ENCODE measurements at regions not wholly inside any gene's neighbourhood (a gene's known extent, or its start where the extent isn't known, plus 50 kb on each side); places are given as distances from the start of the nearest gene placed in this dataset.

DNA sequence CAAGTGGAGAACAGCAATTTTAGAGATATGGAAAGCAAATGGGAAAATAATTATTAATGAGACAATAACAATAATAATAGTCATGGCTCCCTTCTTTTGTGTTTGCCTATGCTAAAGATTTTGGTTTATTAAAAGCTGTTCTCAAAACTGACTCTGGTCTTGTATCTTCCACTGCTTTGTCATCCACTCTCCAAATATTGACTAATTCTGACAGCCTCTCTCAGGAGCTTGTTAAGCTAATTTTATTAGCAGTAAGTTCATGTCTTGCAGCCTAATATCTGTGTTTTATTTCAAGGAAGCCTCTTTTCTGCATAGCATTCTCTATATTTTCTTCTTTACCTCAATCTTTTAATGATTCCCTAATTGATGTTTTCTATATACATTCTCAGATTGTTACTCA lies 1419.8 kb downstream of the ARAP2 start:
- Histone ChIP-seq H3K36me3 (ENCODE audit: control insufficient read depth in 2 of 2, insufficient read depth in 2 of 2, low read length in 1 of 2) (no peaks in the 10 kb centered on the region), H3K27ac (ENCODE audit: low read depth in 2 of 2, low read length in 1 of 2) (no peak overlapping the region), H3K4me1 (ENCODE audit: control insufficient read depth in 2 of 2, insufficient read depth in 2 of 2, low read length in 1 of 2) (no peaks in the 10 kb centered on the region), H3K9me3 (ENCODE audit: control insufficient read depth in 2 of 2, insufficient read depth in 1 of 2, low read depth in 1 of 2, low read length in 1 of 2) (no peaks in the 10 kb centered on the region), H3K27me3 (ENCODE audit: control insufficient read depth in 1 of 2, insufficient read depth in 2 of 2, low read length in 2 of 2) (no peaks in the 10 kb centered on the region), H3K4me3 (ENCODE audit: low read depth in 1 of 2, low read length in 2 of 2) (no peak overlapping the region)

- no peaks in the 10 kb centered on the region for H3K9me3 ChIP-seq (ENCODE audit: control insufficient read depth in 2 of 2, insufficient read depth in 1 of 2, low read depth in 1 of 2, low read length in 1 of 2)
- no peak overlapping the region for H3K27ac ChIP-seq (ENCODE audit: low read depth in 2 of 2, low read length in 1 of 2)
- H3K4me3 ChIP-seq (ENCODE audit: low read depth in 1 of 2, low read length in 2 of 2): no peak overlapping the region
- no peaks in the 10 kb centered on the region for H3K27me3 ChIP-seq (ENCODE audit: control insufficient read depth in 1 of 2, insufficient read depth in 2 of 2, low read length in 2 of 2)
- WGBS, 2 donors: 90 to 92% methylated on average over 5 of the region's 5 CpGs
- no peaks in the 10 kb centered on the region for H3K36me3 ChIP-seq (ENCODE audit: control insufficient read depth in 2 of 2, insufficient read depth in 2 of 2, low read length in 1 of 2)
- H3K4me1 ChIP-seq (ENCODE audit: control insufficient read depth in 2 of 2, insufficient read depth in 2 of 2, low read length in 1 of 2): no peaks in the 10 kb centered on the region
Observed at GRCh38 chr4:34826660-34827059, 1417.7 kb downstream of the ARAP2 start.

GRCh38 chr4:34845926-34846325 lies 1398.4 kb downstream of the ARAP2 start:
- Histone ChIP-seq H3K9me3 (ENCODE audit: control insufficient read depth in 2 of 2, insufficient read depth in 1 of 2, low read depth in 1 of 2, low read length in 1 of 2) (no peaks in the 10 kb centered on the region), H3K27ac (ENCODE audit: low read depth in 2 of 2, low read length in 1 of 2) (no peak overlapping the region), H3K4me3 (ENCODE audit: low read depth in 1 of 2, low read length in 2 of 2) (no peak overlapping the region), H3K4me1 (ENCODE audit: control insufficient read depth in 2 of 2, insufficient read depth in 2 of 2, low read length in 1 of 2) (no peaks in the 10 kb centered on the region), H3K36me3 (ENCODE audit: control insufficient read depth in 2 of 2, insufficient read depth in 2 of 2, low read length in 1 of 2) (no peaks in the 10 kb centered on the region), H3K27me3 (ENCODE audit: control insufficient read depth in 1 of 2, insufficient read depth in 2 of 2, low read length in 2 of 2) (no peaks in the 10 kb centered on the region)

DNA sequence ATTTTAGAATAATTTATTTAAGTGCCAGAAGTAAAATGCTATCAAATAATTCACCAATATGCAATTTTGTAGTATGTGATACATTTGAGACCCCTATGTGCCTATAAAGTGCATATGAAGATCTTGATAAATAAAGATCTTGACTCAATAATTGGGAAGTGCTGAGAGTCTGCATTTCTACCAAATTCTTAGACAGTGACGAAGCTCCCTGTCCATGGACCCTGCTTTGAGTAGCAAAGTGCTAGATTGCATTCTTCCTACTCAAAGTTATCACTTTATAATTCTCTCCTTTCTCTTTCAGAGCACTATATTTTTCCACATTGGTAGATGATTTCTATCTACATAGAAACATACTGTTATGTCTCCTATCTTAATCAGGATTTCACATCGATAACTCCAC lies 1393.9 kb downstream of the ARAP2 start:
- H3K9me3 ChIP-seq (ENCODE audit: control insufficient read depth in 2 of 2, insufficient read depth in 1 of 2, low read depth in 1 of 2, low read length in 1 of 2): peaks cover 0 to 2% of the 10 kb centered on the region in 2 donors
- H3K27me3 ChIP-seq (ENCODE audit: control insufficient read depth in 1 of 2, insufficient read depth in 2 of 2, low read length in 2 of 2): no peaks in the 10 kb centered on the region
- no peaks in the 10 kb centered on the region for H3K36me3 ChIP-seq (ENCODE audit: control insufficient read depth in 2 of 2, insufficient read depth in 2 of 2, low read length in 1 of 2)
- no peak overlapping the region for H3K27ac ChIP-seq (ENCODE audit: low read depth in 2 of 2, low read length in 1 of 2)
- no peaks in the 10 kb centered on the region for H3K4me1 ChIP-seq (ENCODE audit: control insufficient read depth in 2 of 2, insufficient read depth in 2 of 2, low read length in 1 of 2)
- no peak overlapping the region for H3K4me3 ChIP-seq (ENCODE audit: low read depth in 1 of 2, low read length in 2 of 2)
- WGBS, 2 donors: 79 to 83% methylated on average over 2 of the region's 2 CpGs

- Histone ChIP-seq H3K9me3 (ENCODE audit: control insufficient read depth in 2 of 2, insufficient read depth in 1 of 2, low read depth in 1 of 2, low read length in 1 of 2) (peaks cover 0 to 2% of the 10 kb centered on the region in 2 donors), H3K4me3 (ENCODE audit: low read depth in 1 of 2, low read length in 2 of 2) (no peak overlapping the region), H3K36me3 (ENCODE audit: control insufficient read depth in 2 of 2, insufficient read depth in 2 of 2, low read length in 1 of 2) (no peaks in the 10 kb centered on the region), H3K27me3 (ENCODE audit: control insufficient read depth in 1 of 2, insufficient read depth in 2 of 2, low read length in 2 of 2) (no peaks in the 10 kb centered on the region), H3K4me1 (ENCODE audit: control insufficient read depth in 2 of 2, insufficient read depth in 2 of 2, low read length in 1 of 2) (no peaks in the 10 kb centered on the region), H3K27ac (ENCODE audit: low read depth in 2 of 2, low read length in 1 of 2) (no peak overlapping the region)
- 58 to 67% methylated on average over 4 of the region's 4 CpGs for WGBS, 2 donors
Observed at GRCh38 chr4:34850968-34851367, 1393.3 kb downstream of the ARAP2 start.

DNA sequence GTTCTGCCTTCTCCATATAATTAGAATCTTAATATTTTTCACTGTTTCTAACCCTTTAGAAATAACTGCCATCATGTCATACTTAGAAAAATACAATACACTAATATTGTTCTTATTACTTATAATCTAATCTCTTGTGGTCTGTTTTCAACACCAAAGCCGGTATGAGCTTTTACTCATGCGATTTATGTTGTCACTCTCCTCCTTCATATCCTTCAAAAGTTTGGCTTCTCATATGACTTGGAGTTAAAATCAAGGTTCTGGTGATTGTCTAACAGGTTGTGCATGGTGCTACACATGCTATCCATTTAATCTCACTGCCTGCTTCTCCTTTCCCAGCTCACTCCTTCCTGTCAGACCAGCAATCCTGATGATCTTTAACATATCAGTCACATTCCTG lies 1392.9 kb downstream of the ARAP2 start:
- H3K27ac ChIP-seq (ENCODE audit: low read depth in 2 of 2, low read length in 1 of 2): no peak overlapping the region
- H3K4me1 ChIP-seq (ENCODE audit: control insufficient read depth in 2 of 2, insufficient read depth in 2 of 2, low read length in 1 of 2): no peaks in the 10 kb centered on the region
- H3K27me3 ChIP-seq (ENCODE audit: control insufficient read depth in 1 of 2, insufficient read depth in 2 of 2, low read length in 2 of 2): no peaks in the 10 kb centered on the region
- WGBS, 2 donors: 82 to 86% methylated on average over 2 of the region's 2 CpGs
- peaks cover 0 to 2% of the 10 kb centered on the region in 2 donors for H3K9me3 ChIP-seq (ENCODE audit: control insufficient read depth in 2 of 2, insufficient read depth in 1 of 2, low read depth in 1 of 2, low read length in 1 of 2)
- H3K4me3 ChIP-seq (ENCODE audit: low read depth in 1 of 2, low read length in 2 of 2): no peak overlapping the region
- no peaks in the 10 kb centered on the region for H3K36me3 ChIP-seq (ENCODE audit: control insufficient read depth in 2 of 2, insufficient read depth in 2 of 2, low read length in 1 of 2)

- 76 to 81% methylated on average over 1 of the region's 1 CpG for WGBS, 2 donors
- no peaks in the 10 kb centered on the region for H3K4me1 ChIP-seq (ENCODE audit: control insufficient read depth in 2 of 2, insufficient read depth in 2 of 2, low read length in 1 of 2)
- peaks cover 0 to 2% of the 10 kb centered on the region in 2 donors for H3K9me3 ChIP-seq (ENCODE audit: control insufficient read depth in 2 of 2, insufficient read depth in 1 of 2, low read depth in 1 of 2, low read length in 1 of 2)
- no peaks in the 10 kb centered on the region for H3K36me3 ChIP-seq (ENCODE audit: control insufficient read depth in 2 of 2, insufficient read depth in 2 of 2, low read length in 1 of 2)
- H3K4me3 ChIP-seq (ENCODE audit: low read depth in 1 of 2, low read length in 2 of 2): no peak overlapping the region
- no peak overlapping the region for H3K27ac ChIP-seq (ENCODE audit: low read depth in 2 of 2, low read length in 1 of 2)
- no peaks in the 10 kb centered on the region for H3K27me3 ChIP-seq (ENCODE audit: control insufficient read depth in 1 of 2, insufficient read depth in 2 of 2, low read length in 2 of 2)
Observed at GRCh38 chr4:34854451-34854850, 1389.9 kb downstream of the ARAP2 start.

- Histone ChIP-seq H3K27ac (ENCODE audit: low read depth in 2 of 2, low read length in 1 of 2) (no peak overlapping the region), H3K4me3 (ENCODE audit: low read depth in 1 of 2, low read length in 2 of 2) (no peak overlapping the region), H3K36me3 (ENCODE audit: control insufficient read depth in 2 of 2, insufficient read depth in 2 of 2, low read length in 1 of 2) (no peaks in the 10 kb centered on the region), H3K27me3 (ENCODE audit: control insufficient read depth in 1 of 2, insufficient read depth in 2 of 2, low read length in 2 of 2) (no peaks in the 10 kb centered on the region), H3K4me1 (ENCODE audit: control insufficient read depth in 2 of 2, insufficient read depth in 2 of 2, low read length in 1 of 2) (no peaks in the 10 kb centered on the region), H3K9me3 (ENCODE audit: control insufficient read depth in 2 of 2, insufficient read depth in 1 of 2, low read depth in 1 of 2, low read length in 1 of 2) (no peaks in the 10 kb centered on the region)
- 35 to 39% methylated on average over 4 of the region's 4 CpGs for WGBS, 2 donors
Observed at GRCh38 chr4:34861666-34862065, 1382.6 kb downstream of the ARAP2 start.

DNA sequence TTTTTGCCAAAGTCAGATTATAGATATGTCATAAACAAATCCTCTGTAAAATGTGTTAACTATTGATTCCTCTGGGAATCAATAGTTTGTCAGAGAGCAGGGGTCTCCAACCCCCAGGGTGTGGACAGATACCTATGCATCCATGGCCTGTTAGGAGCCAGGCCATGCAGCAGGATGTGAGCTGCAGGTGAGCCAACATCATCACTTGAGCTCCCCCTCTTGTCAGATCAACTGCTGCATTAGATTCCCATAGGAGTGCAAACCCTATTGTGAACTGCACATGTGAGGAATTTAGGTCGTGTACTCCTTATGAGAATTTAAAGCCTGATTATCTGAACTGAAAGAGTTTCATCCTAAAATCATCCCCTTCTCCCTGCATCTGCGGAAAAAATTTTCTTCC lies 1365.4 kb downstream of the ARAP2 start:
- Histone ChIP-seq H3K27ac (ENCODE audit: low read depth in 2 of 2, low read length in 1 of 2) (no peak overlapping the region), H3K4me1 (ENCODE audit: control insufficient read depth in 2 of 2, insufficient read depth in 2 of 2, low read length in 1 of 2) (no peaks in the 10 kb centered on the region), H3K4me3 (ENCODE audit: low read depth in 1 of 2, low read length in 2 of 2) (no peak overlapping the region), H3K9me3 (ENCODE audit: control insufficient read depth in 2 of 2, insufficient read depth in 1 of 2, low read depth in 1 of 2, low read length in 1 of 2) (no peaks in the 10 kb centered on the region), H3K27me3 (ENCODE audit: control insufficient read depth in 1 of 2, insufficient read depth in 2 of 2, low read length in 2 of 2) (no peaks in the 10 kb centered on the region), H3K36me3 (ENCODE audit: control insufficient read depth in 2 of 2, insufficient read depth in 2 of 2, low read length in 1 of 2) (no peaks in the 10 kb centered on the region)
- 52 to 59% methylated on average over 2 of the region's 2 CpGs for WGBS, 2 donors

GRCh38 chr4:34880246-34880645 lies 1364.1 kb downstream of the ARAP2 start:
- H3K9me3 ChIP-seq (ENCODE audit: control insufficient read depth in 2 of 2, insufficient read depth in 1 of 2, low read depth in 1 of 2, low read length in 1 of 2): no peaks in the 10 kb centered on the region
- no peaks in the 10 kb centered on the region for H3K27me3 ChIP-seq (ENCODE audit: control insufficient read depth in 1 of 2, insufficient read depth in 2 of 2, low read length in 2 of 2)
- WGBS, 2 donors: 65 to 69% methylated on average over 2 of the region's 2 CpGs
- no peaks in the 10 kb centered on the region for H3K4me1 ChIP-seq (ENCODE audit: control insufficient read depth in 2 of 2, insufficient read depth in 2 of 2, low read length in 1 of 2)
- no peak overlapping the region for H3K27ac ChIP-seq (ENCODE audit: low read depth in 2 of 2, low read length in 1 of 2)
- no peak overlapping the region for H3K4me3 ChIP-seq (ENCODE audit: low read depth in 1 of 2, low read length in 2 of 2)
- no peaks in the 10 kb centered on the region for H3K36me3 ChIP-seq (ENCODE audit: control insufficient read depth in 2 of 2, insufficient read depth in 2 of 2, low read length in 1 of 2)

Measured in esophagus (tissue), 2 donors.